ENCODE measurements at regions not wholly inside any gene's neighbourhood (a gene's known extent, or its start where the extent isn't known, plus 50 kb on each side); places are given as distances from the start of the nearest gene placed in this dataset.
A peak's percentile ranks its signal among the peaks of the same experiment; 100 is the strongest.

GRCh38 chr11:113626736-113627135 is 79.4 kb downstream of the TMPRSS5 start:
- no peak for TF ChIP-seq CTCF (conservative IDR thresholded peaks at IDR 0.05 in 1 of 2, IDR thresholded peaks at IDR 0.05 in 1 of 2; ENCODE audit: low read depth in 1 of 2, low read length in 2 of 2)
- TF ChIP-seq EZH2 (IDR thresholded peaks at IDR 0.05; ENCODE audit: low read length, missing control alignments): no peak
- H4K20me1 ChIP-seq (ENCODE audit: control insufficient read depth, extremely low read depth, insufficient read depth, low read length): no peaks in the 10 kb centered on the region
- H3K4me2 ChIP-seq (ENCODE audit: extremely low read depth, insufficient read depth, low read length): no peak overlapping the region
- no peaks in the 10 kb centered on the region for H3K79me2 ChIP-seq (ENCODE audit: control insufficient read depth, insufficient read depth, low read length)
- H3K9ac ChIP-seq (ENCODE audit: insufficient read depth, low read length): no peak overlapping the region
- H3K4me1 ChIP-seq (ENCODE audit: control insufficient read depth, extremely low read depth, insufficient read depth, low read length): no peaks in the 10 kb centered on the region
- H3K9me3 ChIP-seq (ENCODE audit: control insufficient read depth, insufficient read depth, low read depth, low read length): no peaks in the 10 kb centered on the region
- no peaks in the 10 kb centered on the region for H3K27me3 ChIP-seq (ENCODE audit: control insufficient read depth, insufficient read depth, low read length)
- H3K27ac ChIP-seq (ENCODE audit: insufficient read depth, low read length): no peak overlapping the region
- no peaks in the 10 kb centered on the region for H3K36me3 ChIP-seq (ENCODE audit: control insufficient read depth, insufficient read depth, low read length)
- H2AFZ ChIP-seq (ENCODE audit: low read length): no peak overlapping the region
- DNase-seq (ENCODE audit: low read depth in 2 of 2): peak in 1 of 2 donors; percentile 16
- H3K4me3 ChIP-seq (replicated peaks in 1 of 4; ENCODE audit: control extremely low read depth in 1 of 4, insufficient read depth in 1 of 4, low read depth in 3 of 4, low read length in 4 of 4): no peak overlapping the region

- DNase-seq (ENCODE audit: low read depth in 2 of 2): peak in 1 of 2 donors; percentile 82
- no peaks in the 10 kb centered on the region for H3K4me1 ChIP-seq (ENCODE audit: control insufficient read depth, extremely low read depth, insufficient read depth, low read length)
- H3K36me3 ChIP-seq (ENCODE audit: control insufficient read depth, insufficient read depth, low read length): no peaks in the 10 kb centered on the region
- no peaks in the 10 kb centered on the region for H3K9me3 ChIP-seq (ENCODE audit: control insufficient read depth, insufficient read depth, low read depth, low read length)
- H3K4me2 ChIP-seq (ENCODE audit: extremely low read depth, insufficient read depth, low read length): no peak overlapping the region
- H2AFZ ChIP-seq (ENCODE audit: low read length): no peak overlapping the region
- H3K4me3 ChIP-seq (replicated peaks in 1 of 4; ENCODE audit: control extremely low read depth in 1 of 4, insufficient read depth in 1 of 4, low read depth in 3 of 4, low read length in 4 of 4): no peak overlapping the region
- H3K27me3 ChIP-seq (ENCODE audit: control insufficient read depth, insufficient read depth, low read length): no peaks in the 10 kb centered on the region
- no peaks in the 10 kb centered on the region for H4K20me1 ChIP-seq (ENCODE audit: control insufficient read depth, extremely low read depth, insufficient read depth, low read length)
- H3K79me2 ChIP-seq (ENCODE audit: control insufficient read depth, insufficient read depth, low read length): no peaks in the 10 kb centered on the region
- TF ChIP-seq CTCF (conservative IDR thresholded peaks at IDR 0.05 in 1 of 2, IDR thresholded peaks at IDR 0.05 in 1 of 2; ENCODE audit: low read depth in 1 of 2, low read length in 2 of 2) (no peak), EZH2 (IDR thresholded peaks at IDR 0.05; ENCODE audit: low read length, missing control alignments) (no peak)
- no peak overlapping the region for H3K9ac ChIP-seq (ENCODE audit: insufficient read depth, low read length)
- H3K27ac ChIP-seq (ENCODE audit: insufficient read depth, low read length): no peak overlapping the region
Measured at GRCh38 chr11:113623114-113623513, 83.0 kb downstream of the TMPRSS5 start.

GRCh38 chr11:113618360-113618759 is 87.7 kb downstream of the TMPRSS5 start:
- H3K4me2 ChIP-seq (ENCODE audit: extremely low read depth, insufficient read depth, low read length): no peak overlapping the region
- no peak overlapping the region for H3K9ac ChIP-seq (ENCODE audit: insufficient read depth, low read length)

More at GRCh38 chr11:113618360-113618759, 87.7 kb downstream of the TMPRSS5 start:
- Histone ChIP-seq H3K27me3 (ENCODE audit: control insufficient read depth, insufficient read depth, low read length) (no peaks in the 10 kb centered on the region), H3K79me2 (ENCODE audit: control insufficient read depth, insufficient read depth, low read length) (no peaks in the 10 kb centered on the region), H3K4me1 (ENCODE audit: control insufficient read depth, extremely low read depth, insufficient read depth, low read length) (no peaks in the 10 kb centered on the region), H3K4me3 (replicated peaks in 1 of 4; ENCODE audit: control extremely low read depth in 1 of 4, insufficient read depth in 1 of 4, low read depth in 3 of 4, low read length in 4 of 4) (no peak overlapping the region), H2AFZ (ENCODE audit: low read length) (no peak overlapping the region), H3K9me3 (ENCODE audit: control insufficient read depth, insufficient read depth, low read depth, low read length) (no peaks in the 10 kb centered on the region), H4K20me1 (ENCODE audit: control insufficient read depth, extremely low read depth, insufficient read depth, low read length) (no peaks in the 10 kb centered on the region), H3K36me3 (ENCODE audit: control insufficient read depth, insufficient read depth, low read length) (no peaks in the 10 kb centered on the region), H3K27ac (ENCODE audit: insufficient read depth, low read length) (no peak overlapping the region)
- peak; percentile 8 to 86 for DNase-seq (ENCODE audit: low read depth in 2 of 2)
- TF ChIP-seq CTCF (conservative IDR thresholded peaks at IDR 0.05 in 1 of 2, IDR thresholded peaks at IDR 0.05 in 1 of 2; ENCODE audit: low read depth in 1 of 2, low read length in 2 of 2) (no peak), EZH2 (IDR thresholded peaks at IDR 0.05; ENCODE audit: low read length, missing control alignments) (no peak)

All from fibroblast of lung (primary cell).